LHCN-M2 (cell line): ENCODE measurements at regions not wholly inside any gene's neighbourhood (a gene's known extent, or its start where the extent isn't known, plus 50 kb on each side); places are given as distances from the start of the nearest gene placed in this dataset.
"Not testable (repeated sequence)": the region's sequence is repeated elsewhere in the genome, so short reads cannot be mapped to it uniquely, and the experiment has no call there.

Experiments
- DNase-seq: peaks from one replicate; pipeline ENCODE4 v3.0.0-alpha.2; 2012; ENCODE audit warnings: low read depth

GRCh38 chr3:102905811-102906210, 471.0 kb downstream of the ZPLD1 start:
- DNase-seq: no peak

- DNase-seq: no peak
Observed at GRCh38 chr3:102906818-102907217, 472.0 kb downstream of the ZPLD1 start.

- no peak for DNase-seq
Observed at GRCh38 chr3:102909904-102910303, 475.1 kb downstream of the ZPLD1 start.

- no peak for DNase-seq
Observed at GRCh38 chr3:102916532-102916931, 481.7 kb downstream of the ZPLD1 start.

- no peak for DNase-seq
Observed at GRCh38 chr3:102926618-102927017, 491.8 kb downstream of the ZPLD1 start.

- DNase-seq: no peak
Observed at GRCh38 chr3:102933377-102933776, 498.6 kb downstream of the ZPLD1 start.

- no peak for DNase-seq
Observed at GRCh38 chr3:102936511-102937045, 501.8 kb downstream of the ZPLD1 start.

GRCh38 chr3:102941786-102942185, 507.0 kb downstream of the ZPLD1 start:
- no peak for DNase-seq

- DNase-seq: not testable (repeated sequence)
Observed at GRCh38 chr3:102946445-102946844, 511.6 kb downstream of the ZPLD1 start.

GRCh38 chr3:102972350-102972749, 537.5 kb downstream of the ZPLD1 start:
- no peak for DNase-seq

GRCh38 chr3:102974333-102974732, 539.5 kb downstream of the ZPLD1 start:
- DNase-seq: no peak

- DNase-seq: no peak
Observed at GRCh38 chr3:102979191-102979590, 544.4 kb downstream of the ZPLD1 start.

GRCh38 chr3:102979682-102980354, 545.0 kb downstream of the ZPLD1 start:
- no peak for DNase-seq

- no peak for DNase-seq
Observed at GRCh38 chr3:102980355-102980696, 545.5 kb downstream of the ZPLD1 start.

- DNase-seq: peak; percentile 0
Observed at GRCh38 chr3:103002425-103003176, 567.8 kb downstream of the ZPLD1 start.

GRCh38 chr3:103006526-103007183, 571.8 kb downstream of the ZPLD1 start:
- no peak for DNase-seq

GRCh38 chr3:103009609-103010008, 574.8 kb downstream of the ZPLD1 start:
- no peak for DNase-seq

GRCh38 chr3:103025880-103026279, 591.1 kb downstream of the ZPLD1 start:
- no peak for DNase-seq

GRCh38 chr3:103033841-103034240, 599.0 kb downstream of the ZPLD1 start:
- DNase-seq: no peak

GRCh38 chr3:103047640-103048039, 612.8 kb downstream of the ZPLD1 start:
- DNase-seq: no peak

GRCh38 chr3:103048068-103048722, 613.4 kb downstream of the ZPLD1 start:
- DNase-seq: no peak

GRCh38 chr3:103052236-103052830, 617.5 kb downstream of the ZPLD1 start:
- DNase-seq: no peak
